Type B pancreatic cell (in vitro differentiated cells): ENCODE measurements at regions not wholly inside any gene's neighbourhood (a gene's known extent, or its start where the extent isn't known, plus 50 kb on each side); places are given as distances from the start of the nearest gene placed in this dataset.

Experiments
- DNase-seq: peaks from one replicate; pipeline ENCODE4 v3.0.0; 2021; ENCODE audit warnings: mixed read lengths; ENCODE audit not compliant: unreplicated experiment; ENCODE audit errors: extremely low spot score
- H3K27ac Mint-ChIP-seq: 2 replicates; pipeline ENCODE4 v1.8.0; 2021; ENCODE audit warnings: mild to moderate bottlenecking, mixed read lengths
- H3K27me3 Mint-ChIP-seq: 2 replicates; pipeline ENCODE4 v1.8.0; 2021; ENCODE audit warnings: mixed read lengths
- H3K36me3 Mint-ChIP-seq: 2 replicates; pipeline ENCODE4 v1.8.0; 2021; ENCODE audit warnings: mixed read lengths
- H3K4me1 Mint-ChIP-seq: one replicate; pipeline ENCODE4 v1.8.0; 2021; ENCODE audit warnings: mixed read lengths; ENCODE audit not compliant: unreplicated experiment
- H3K4me3 Mint-ChIP-seq: 2 replicates; pipeline ENCODE4 v1.8.0; 2021; ENCODE audit warnings: mild to moderate bottlenecking, mixed read lengths
- H3K9me3 Mint-ChIP-seq: 2 replicates; pipeline ENCODE4 v1.8.0; 2021; ENCODE audit warnings: mixed read lengths
- TF ChIP-seq, protein P1 (sequence below): fragments of 200-600 bp; sonication (generic); conservative IDR thresholded peaks from 2 replicates; pipeline ENCODE4 v1.5.0; 2021; ENCODE audit warnings: antibody characterized with exemption, mild to moderate bottlenecking

- H3K27me3 Mint-ChIP-seq = no peaks in the 10 kb centered on the region
- H3K9me3 Mint-ChIP-seq = peaks cover 4% of the 10 kb centered on the region
- TF ChIP-seq, protein P1, sequence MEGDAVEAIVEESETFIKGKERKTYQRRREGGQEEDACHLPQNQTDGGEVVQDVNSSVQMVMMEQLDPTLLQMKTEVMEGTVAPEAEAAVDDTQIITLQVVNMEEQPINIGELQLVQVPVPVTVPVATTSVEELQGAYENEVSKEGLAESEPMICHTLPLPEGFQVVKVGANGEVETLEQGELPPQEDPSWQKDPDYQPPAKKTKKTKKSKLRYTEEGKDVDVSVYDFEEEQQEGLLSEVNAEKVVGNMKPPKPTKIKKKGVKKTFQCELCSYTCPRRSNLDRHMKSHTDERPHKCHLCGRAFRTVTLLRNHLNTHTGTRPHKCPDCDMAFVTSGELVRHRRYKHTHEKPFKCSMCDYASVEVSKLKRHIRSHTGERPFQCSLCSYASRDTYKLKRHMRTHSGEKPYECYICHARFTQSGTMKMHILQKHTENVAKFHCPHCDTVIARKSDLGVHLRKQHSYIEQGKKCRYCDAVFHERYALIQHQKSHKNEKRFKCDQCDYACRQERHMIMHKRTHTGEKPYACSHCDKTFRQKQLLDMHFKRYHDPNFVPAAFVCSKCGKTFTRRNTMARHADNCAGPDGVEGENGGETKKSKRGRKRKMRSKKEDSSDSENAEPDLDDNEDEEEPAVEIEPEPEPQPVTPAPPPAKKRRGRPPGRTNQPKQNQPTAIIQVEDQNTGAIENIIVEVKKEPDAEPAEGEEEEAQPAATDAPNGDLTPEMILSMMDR = no peak
- H3K27ac Mint-ChIP-seq = no peak overlapping the region
- no peak for DNase-seq
- H3K36me3 Mint-ChIP-seq = no peaks in the 10 kb centered on the region
- peaks cover 14% of the 10 kb centered on the region for H3K4me1 Mint-ChIP-seq
- no peak overlapping the region for H3K4me3 Mint-ChIP-seq
These were observed 453.4 kb downstream of the KCNJ3 start for GRCh38 chr2:155151945-155152344.

DNA sequence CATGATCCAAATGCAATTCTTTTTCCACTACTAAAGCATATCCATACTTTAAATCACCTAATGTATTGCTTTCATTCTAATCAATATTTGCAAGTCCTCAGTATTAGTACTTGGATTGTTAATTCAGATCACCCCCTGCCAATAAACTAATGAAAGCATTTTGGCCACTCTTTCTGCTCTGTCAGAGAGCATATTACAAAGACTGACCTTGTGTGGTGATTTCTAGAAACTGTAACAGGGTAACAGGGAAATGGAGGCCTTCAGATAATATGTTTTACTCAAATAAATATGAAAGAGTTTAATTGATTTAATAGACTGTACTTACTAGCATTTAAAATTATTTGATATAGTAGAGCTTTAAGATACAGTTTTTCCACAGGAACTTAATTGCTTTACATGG, 453.0 kb downstream of the KCNJ3 start:
- Mint-ChIP-seq H3K4me1 (peaks cover 14% of the 10 kb centered on the region), H3K9me3 (peaks cover 4% of the 10 kb centered on the region), H3K27ac (no peak overlapping the region), H3K36me3 (no peaks in the 10 kb centered on the region), H3K4me3 (no peak overlapping the region), H3K27me3 (no peaks in the 10 kb centered on the region)
- TF ChIP-seq, protein P1 = no peak
- no peak for DNase-seq

DNA sequence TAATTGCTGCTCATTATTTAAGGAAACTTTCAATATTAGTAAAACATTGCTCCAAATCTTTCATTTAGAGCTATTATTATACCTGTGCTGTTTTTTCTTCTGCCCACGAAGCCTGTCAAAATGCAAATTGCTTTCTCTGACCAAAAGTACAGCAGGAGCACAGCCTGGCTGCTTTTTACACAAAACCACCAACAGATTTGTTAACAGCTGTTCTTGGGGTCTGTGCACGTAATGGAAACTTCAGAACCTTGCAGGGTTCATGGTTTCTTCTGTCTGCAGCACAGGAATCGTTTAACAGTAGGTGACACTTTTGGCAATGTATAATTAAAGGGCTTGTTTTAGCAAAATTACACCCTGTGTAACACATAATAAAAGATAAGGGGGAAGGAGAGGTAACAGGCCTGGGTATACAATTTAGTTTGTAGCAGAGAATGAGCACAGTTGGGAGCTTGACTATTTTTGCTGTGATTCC, 447.3 kb downstream of the KCNJ3 start:
- Mint-ChIP-seq H3K4me3 (no peak overlapping the region), H3K9me3 (no peaks in the 10 kb centered on the region), H3K27ac (no peak overlapping the region), H3K27me3 (no peaks in the 10 kb centered on the region), H3K4me1 (peaks cover 15% of the 10 kb centered on the region), H3K36me3 (no peaks in the 10 kb centered on the region)
- TF ChIP-seq, protein P1 = no peak
- DNase-seq = no peak

- Mint-ChIP-seq H3K36me3 (no peaks in the 10 kb centered on the region), H3K9me3 (no peaks in the 10 kb centered on the region), H3K27me3 (no peaks in the 10 kb centered on the region), H3K4me3 (no peak overlapping the region), H3K27ac (no peak overlapping the region), H3K4me1 (peaks cover 10% of the 10 kb centered on the region)
- TF ChIP-seq, protein P1 = no peak
- no peak for DNase-seq
These were observed 442.9 kb downstream of the KCNJ3 start for GRCh38 chr2:155141418-155141817.

GRCh38 chr2:155125585-155126230, 427.2 kb downstream of the KCNJ3 start:
- H3K27ac Mint-ChIP-seq = no peak overlapping the region
- H3K4me1 Mint-ChIP-seq = no peaks in the 10 kb centered on the region
- no peak for DNase-seq
- no peak overlapping the region for H3K4me3 Mint-ChIP-seq
- no peaks in the 10 kb centered on the region for H3K36me3 Mint-ChIP-seq
- no peaks in the 10 kb centered on the region for H3K27me3 Mint-ChIP-seq
- H3K9me3 Mint-ChIP-seq = no peaks in the 10 kb centered on the region
- TF ChIP-seq, protein P1 = no peak
